CD4-positive, CD25-positive, alpha-beta regulatory T cell (primary cell): ENCODE measurements at regions not wholly inside any gene's neighbourhood (a gene's known extent, or its start where the extent isn't known, plus 50 kb on each side); places are given as distances from the start of the nearest gene placed in this dataset.

Experiments
- ATAC-seq, 2 donors: fragments of 150-1000 bp; cut with Tn5 transposase; one replicate each; pipeline ENCODE4 v1.10.0; 2021; ENCODE audit warnings: low read depth in 2 of 2, moderate number of reproducible peaks in 2 of 2, moderate library complexity in 1 of 2
- DNase-seq, 3 donors: peaks; one replicate each; pipeline versions ENCODE4 v3.0.0 to v3.0.0-alpha.2; 2012 to 2022; ENCODE audit warnings: mixed read lengths in 1 of 3
- H3K27ac ChIP-seq: one replicate; pipeline ENCODE4 v1.7.0; 2013; ENCODE audit warnings: mild to moderate bottlenecking, low read length; ENCODE audit not compliant: insufficient read depth, poor library complexity, severe bottlenecking
- H3K27me3 ChIP-seq: one replicate; pipeline ENCODE4 v1.7.0; 2013; ENCODE audit warnings: low read length; ENCODE audit not compliant: control insufficient read depth, insufficient read depth
- H3K36me3 ChIP-seq: one replicate; pipeline ENCODE4 v1.7.0; 2013; ENCODE audit warnings: mild to moderate bottlenecking, low read length, moderate library complexity; ENCODE audit not compliant: control insufficient read depth, insufficient read depth
- H3K4me1 ChIP-seq: 2 replicates; pipeline ENCODE4 v1.7.0; 2013; ENCODE audit warnings: mild to moderate bottlenecking, low read length; ENCODE audit not compliant: insufficient read depth, control insufficient read depth, poor library complexity, severe bottlenecking
- H3K4me3 ChIP-seq: one replicate; pipeline ENCODE4 v1.7.0; 2013; ENCODE audit warnings: low read depth, mild to moderate bottlenecking, low read length, moderate library complexity
- H3K9me3 ChIP-seq, 2 experiments: 1 replicate in 1 of 2; 2 replicates in 1 of 2; pipeline ENCODE4 v1.7.0; 2013; ENCODE audit warnings: low read length in 2 of 2, mild to moderate bottlenecking in 1 of 2, moderate library complexity in 1 of 2; ENCODE audit not compliant: control insufficient read depth in 2 of 2
- H3K27ac Mint-ChIP-seq, 3 donors: one replicate each; pipeline ENCODE4 v1.8.0; 2020 to 2022; ENCODE audit warnings: mild to moderate bottlenecking in 3 of 3, mixed read lengths in 3 of 3, moderate library complexity in 2 of 3
- H3K27me3 Mint-ChIP-seq: one replicate; pipeline ENCODE4 v1.8.0; 2022; ENCODE audit warnings: mild to moderate bottlenecking, mixed read lengths
- H3K36me3 Mint-ChIP-seq: one replicate; pipeline ENCODE4 v1.8.0; 2020; ENCODE audit warnings: mixed read lengths
- H3K4me1 Mint-ChIP-seq, 4 donors: one replicate each; pipeline ENCODE4 v1.8.0; 2020 to 2022; ENCODE audit warnings: mixed read lengths in 4 of 4, mild to moderate bottlenecking in 1 of 4
- H3K4me3 Mint-ChIP-seq, 4 donors: one replicate each; pipeline ENCODE4 v1.8.0; 2020 to 2022; ENCODE audit warnings: mild to moderate bottlenecking in 4 of 4, mixed read lengths in 4 of 4, moderate library complexity in 3 of 4
- H3K9me3 Mint-ChIP-seq, 7 donors: one replicate each; pipeline ENCODE4 v1.8.0; 2020 to 2022; ENCODE audit warnings: mixed read lengths in 7 of 7, mild to moderate bottlenecking in 3 of 7, moderate library complexity in 2 of 7

DNA sequence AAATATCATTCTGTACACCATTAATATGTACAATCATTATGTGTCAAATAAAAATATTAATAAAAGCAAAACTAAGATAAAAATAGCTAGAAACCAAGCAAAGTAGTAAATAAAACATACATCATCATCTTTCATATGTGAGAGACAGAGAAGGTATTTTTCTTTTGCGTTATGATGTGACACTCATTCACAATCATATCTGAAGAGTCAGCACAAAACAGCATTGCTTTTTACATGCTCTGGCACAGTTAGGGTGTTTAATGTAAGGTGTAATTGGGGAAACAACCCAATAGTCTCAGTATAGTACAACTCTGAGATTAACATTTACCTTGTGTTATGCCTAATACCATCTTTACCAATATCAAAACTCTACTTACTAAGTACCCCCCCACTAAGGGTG is 376.6 kb downstream of the TMA16 start:
- ATAC-seq (no peak), DNase-seq (no peak)
- H3K9me3 Mint-ChIP-seq, result peaks cover 0 to 2% (median 0%) of the 10 kb centered on the region in 7 donors
- H3K27ac Mint-ChIP-seq, result no peak overlapping the region
- H3K4me1 Mint-ChIP-seq, result no peaks in the 10 kb centered on the region
- Histone ChIP-seq H3K36me3 (no peaks in the 10 kb centered on the region), H3K27me3 (no peaks in the 10 kb centered on the region), H3K27ac (no peak overlapping the region), H3K9me3 (no peaks in the 10 kb centered on the region), H3K4me3 (no peak overlapping the region), H3K4me1 (no peaks in the 10 kb centered on the region)
- H3K27me3 Mint-ChIP-seq, result no peaks in the 10 kb centered on the region
- no peaks in the 10 kb centered on the region for H3K36me3 Mint-ChIP-seq
- H3K4me3 Mint-ChIP-seq, result no peak overlapping the region

DNA sequence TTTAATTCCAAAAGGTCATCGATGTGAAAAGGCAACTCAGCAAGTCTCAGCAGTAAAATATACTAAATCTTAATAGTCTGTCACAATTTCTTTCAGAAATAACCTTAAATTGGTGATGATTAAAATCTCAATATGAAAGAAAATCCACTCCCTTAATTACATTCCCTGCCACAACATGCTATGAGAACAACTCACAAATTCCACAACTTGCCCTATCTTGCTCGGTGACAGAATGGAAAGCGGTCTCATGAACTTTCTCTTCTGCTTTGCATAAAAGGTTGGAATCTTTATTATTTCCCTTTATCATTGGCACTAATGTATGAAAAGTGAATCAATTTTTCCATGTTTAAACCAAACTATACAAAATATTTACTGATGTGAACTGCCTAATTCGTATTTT is 380.8 kb downstream of the TMA16 start:
- Mint-ChIP-seq H3K36me3 (no peaks in the 10 kb centered on the region), H3K27ac (no peak overlapping the region), H3K4me1 (no peaks in the 10 kb centered on the region), H3K9me3 (peaks cover 0 to 2% (median 0%) of the 10 kb centered on the region in 7 donors), H3K4me3 (no peak overlapping the region), H3K27me3 (no peaks in the 10 kb centered on the region)
- H3K4me1 ChIP-seq, result no peaks in the 10 kb centered on the region
- H3K36me3 ChIP-seq, result no peaks in the 10 kb centered on the region
- no peak overlapping the region for H3K27ac ChIP-seq
- no peaks in the 10 kb centered on the region for H3K9me3 ChIP-seq
- no peaks in the 10 kb centered on the region for H3K27me3 ChIP-seq
- DNase-seq (no peak), ATAC-seq (no peak)
- no peak overlapping the region for H3K4me3 ChIP-seq

DNA sequence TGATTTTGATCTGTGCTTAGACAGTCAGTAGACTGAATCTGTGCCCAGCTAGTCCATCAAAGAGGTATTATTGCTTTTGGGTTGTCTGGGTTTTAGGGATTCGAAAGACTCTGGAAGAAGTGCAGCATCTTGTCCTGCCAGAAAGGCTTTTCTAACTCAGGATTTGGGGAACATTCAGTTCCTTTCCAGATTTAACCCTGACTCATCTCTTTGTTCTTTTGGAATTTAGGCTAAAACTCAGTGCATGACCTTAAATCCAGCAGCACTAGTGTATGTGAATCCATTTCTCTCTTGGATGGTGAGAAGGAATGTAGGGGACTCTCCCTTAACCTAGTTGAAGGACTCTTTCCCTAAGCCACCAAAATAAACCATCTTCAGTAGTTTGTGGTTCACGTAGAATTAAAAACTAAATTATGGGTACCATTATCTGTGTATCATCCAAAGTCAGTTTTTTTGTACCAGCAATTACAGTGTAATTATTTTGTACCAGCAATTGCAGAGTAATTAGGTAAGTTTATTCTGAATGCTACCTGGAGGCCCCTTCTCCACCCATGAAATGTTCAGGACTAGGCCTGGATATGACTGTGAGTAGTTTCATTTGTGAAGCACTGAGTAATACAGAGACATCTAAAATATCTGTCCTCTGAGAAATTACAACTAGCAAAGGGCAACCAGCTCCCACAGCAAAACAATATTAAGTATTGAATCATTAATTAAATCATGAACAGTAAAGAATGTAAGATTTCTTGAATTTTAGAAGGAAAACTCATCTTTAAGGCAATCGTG is 384.0 kb downstream of the TMA16 start:
- no peak overlapping the region for H3K4me3 ChIP-seq
- H3K27me3 ChIP-seq, result no peaks in the 10 kb centered on the region
- H3K9me3 ChIP-seq, result no peaks in the 10 kb centered on the region
- no peaks in the 10 kb centered on the region for H3K4me1 Mint-ChIP-seq
- peaks cover 0 to 2% (median 0%) of the 10 kb centered on the region in 7 donors for H3K9me3 Mint-ChIP-seq
- H3K4me3 Mint-ChIP-seq, result no peak overlapping the region
- no peak for ATAC-seq
- no peaks in the 10 kb centered on the region for H3K4me1 ChIP-seq
- no peaks in the 10 kb centered on the region for H3K36me3 Mint-ChIP-seq
- no peak overlapping the region for H3K27ac ChIP-seq
- no peaks in the 10 kb centered on the region for H3K27me3 Mint-ChIP-seq
- H3K27ac Mint-ChIP-seq, result no peak overlapping the region
- no peak for DNase-seq
- H3K36me3 ChIP-seq, result no peaks in the 10 kb centered on the region

DNA sequence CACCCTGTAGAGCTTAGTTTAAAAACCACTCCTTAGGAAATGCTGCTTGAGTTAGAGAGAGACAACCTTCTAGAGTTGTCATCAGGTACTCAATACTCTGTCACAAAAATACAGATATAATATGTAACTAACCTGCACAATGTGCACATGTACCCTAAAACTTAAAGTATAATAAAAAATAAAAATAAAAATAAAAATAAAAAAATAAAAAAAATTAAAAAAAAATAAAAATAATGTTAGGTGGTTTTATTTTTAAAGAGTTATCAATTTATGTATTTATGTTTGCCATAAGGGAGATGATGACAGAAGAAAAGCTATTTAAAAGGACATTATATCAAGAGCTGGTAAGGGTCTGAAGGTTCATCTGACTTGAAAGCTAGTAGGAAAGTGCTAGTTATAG is 397.9 kb downstream of the TMA16 start:
- no peak overlapping the region for H3K27ac Mint-ChIP-seq
- peaks cover 0 to 3% (median 0%) of the 10 kb centered on the region in 7 donors for H3K9me3 Mint-ChIP-seq
- ATAC-seq, result no peak
- no peaks in the 10 kb centered on the region for H3K27me3 Mint-ChIP-seq
- Histone ChIP-seq H3K36me3 (no peaks in the 10 kb centered on the region), H3K27ac (no peak overlapping the region), H3K27me3 (no peaks in the 10 kb centered on the region), H3K9me3 (no peaks in the 10 kb centered on the region), H3K4me1 (no peaks in the 10 kb centered on the region), H3K4me3 (no peak overlapping the region)
- no peaks in the 10 kb centered on the region for H3K36me3 Mint-ChIP-seq
- H3K4me1 Mint-ChIP-seq, result no peaks in the 10 kb centered on the region
- no peak for DNase-seq
- H3K4me3 Mint-ChIP-seq, result no peak overlapping the region

DNA sequence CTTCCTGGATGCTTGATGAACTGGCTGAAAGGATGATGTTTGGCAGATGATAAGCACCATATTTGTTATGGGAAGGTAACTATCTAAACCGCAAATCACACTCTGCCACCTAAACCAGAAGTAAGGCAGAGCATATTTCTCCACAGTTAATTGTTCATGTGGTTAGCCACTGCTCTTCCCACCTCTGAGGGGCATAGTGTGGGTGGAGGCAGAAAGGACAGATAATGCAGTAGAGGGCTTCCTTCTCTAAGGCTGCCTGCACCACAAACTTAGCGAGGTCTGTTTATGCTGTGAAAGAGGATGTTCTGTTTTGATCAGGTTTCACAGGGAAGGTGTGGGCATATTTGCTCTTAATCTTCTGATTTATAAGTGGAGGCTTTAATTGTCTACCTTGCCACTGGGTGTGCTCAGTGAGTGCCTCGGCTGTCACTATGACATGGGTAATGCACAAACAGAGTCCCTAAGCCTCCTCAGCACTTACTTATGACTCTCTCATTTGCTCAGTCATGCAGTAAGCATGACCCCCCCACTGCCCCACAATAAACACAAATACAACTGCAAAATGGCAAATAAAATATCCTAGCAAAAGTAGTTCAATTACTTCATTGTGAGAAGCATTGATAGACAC is 401.0 kb downstream of the TMA16 start:
- H3K27me3 ChIP-seq, result no peaks in the 10 kb centered on the region
- Mint-ChIP-seq H3K4me3 (no peak overlapping the region), H3K27me3 (no peaks in the 10 kb centered on the region), H3K27ac (peak overlapping the region in 1 of 3 donors; percentile 67), H3K36me3 (no peaks in the 10 kb centered on the region), H3K9me3 (peaks cover 0 to 3% (median 0%) of the 10 kb centered on the region in 7 donors), H3K4me1 (no peaks in the 10 kb centered on the region)
- DNase-seq (peak in 1 of 3 donors; percentile 19), ATAC-seq (peak; percentile 34 to 45)
- no peaks in the 10 kb centered on the region for H3K36me3 ChIP-seq
- no peaks in the 10 kb centered on the region for H3K9me3 ChIP-seq
- no peak overlapping the region for H3K27ac ChIP-seq
- H3K4me1 ChIP-seq, result no peaks in the 10 kb centered on the region
- no peak overlapping the region for H3K4me3 ChIP-seq

DNA sequence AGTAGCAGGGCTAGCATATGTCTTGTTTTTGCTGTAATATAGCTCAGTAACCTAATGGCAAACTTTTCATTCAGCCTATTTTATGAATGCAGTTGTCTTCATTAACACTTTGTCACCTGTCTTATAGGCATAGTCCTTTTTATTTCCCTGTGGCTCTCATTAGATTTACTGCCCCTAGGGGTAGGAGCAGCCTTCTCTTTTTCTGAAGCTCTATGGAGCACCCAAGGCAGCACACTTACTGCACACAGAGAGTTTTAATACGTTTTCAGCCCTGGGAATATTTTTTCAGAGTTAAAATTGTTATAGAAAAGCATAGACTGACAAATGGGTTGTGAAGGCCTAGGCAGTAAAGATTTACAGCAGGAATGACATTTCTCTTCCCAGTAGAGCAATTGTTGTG is 406.8 kb downstream of the TMA16 start:
- Histone ChIP-seq H3K4me3 (no peak overlapping the region), H3K9me3 (no peaks in the 10 kb centered on the region), H3K4me1 (no peaks in the 10 kb centered on the region), H3K36me3 (no peaks in the 10 kb centered on the region), H3K27ac (no peak overlapping the region), H3K27me3 (no peaks in the 10 kb centered on the region)
- Mint-ChIP-seq H3K4me3 (no peak overlapping the region), H3K36me3 (no peaks in the 10 kb centered on the region), H3K9me3 (peaks cover 0 to 3% (median 0%) of the 10 kb centered on the region in 7 donors), H3K27me3 (no peaks in the 10 kb centered on the region), H3K4me1 (no peaks in the 10 kb centered on the region), H3K27ac (no peak overlapping the region)
- ATAC-seq, result no peak
- no peak for DNase-seq

DNA sequence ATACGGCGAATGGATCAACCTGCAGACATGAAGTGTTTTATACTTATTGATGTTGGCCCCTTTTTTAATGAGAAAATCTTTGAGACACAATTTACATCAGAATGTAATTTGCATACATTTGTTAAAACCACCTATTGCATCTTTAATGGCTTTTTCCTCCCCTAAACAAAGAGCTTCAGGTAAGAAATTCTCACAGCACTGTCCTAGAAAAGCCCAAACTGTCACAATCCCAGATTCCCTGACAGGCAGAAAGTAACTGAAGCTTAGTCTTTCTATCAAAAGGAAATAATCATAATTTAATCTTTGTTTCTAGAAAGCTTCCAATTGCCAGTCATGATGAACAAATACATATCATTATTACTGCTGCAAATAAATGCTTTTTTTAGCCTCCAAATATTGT is 407.9 kb downstream of the TMA16 start:
- no peaks in the 10 kb centered on the region for H3K36me3 ChIP-seq
- Mint-ChIP-seq H3K27ac (no peak overlapping the region), H3K27me3 (no peaks in the 10 kb centered on the region), H3K36me3 (no peaks in the 10 kb centered on the region), H3K4me3 (no peak overlapping the region), H3K4me1 (no peaks in the 10 kb centered on the region), H3K9me3 (peaks cover 0 to 2% (median 0%) of the 10 kb centered on the region in 7 donors)
- H3K27me3 ChIP-seq, result no peaks in the 10 kb centered on the region
- no peak overlapping the region for H3K4me3 ChIP-seq
- no peaks in the 10 kb centered on the region for H3K4me1 ChIP-seq
- no peak for DNase-seq
- no peaks in the 10 kb centered on the region for H3K9me3 ChIP-seq
- H3K27ac ChIP-seq, result no peak overlapping the region
- no peak for ATAC-seq

DNA sequence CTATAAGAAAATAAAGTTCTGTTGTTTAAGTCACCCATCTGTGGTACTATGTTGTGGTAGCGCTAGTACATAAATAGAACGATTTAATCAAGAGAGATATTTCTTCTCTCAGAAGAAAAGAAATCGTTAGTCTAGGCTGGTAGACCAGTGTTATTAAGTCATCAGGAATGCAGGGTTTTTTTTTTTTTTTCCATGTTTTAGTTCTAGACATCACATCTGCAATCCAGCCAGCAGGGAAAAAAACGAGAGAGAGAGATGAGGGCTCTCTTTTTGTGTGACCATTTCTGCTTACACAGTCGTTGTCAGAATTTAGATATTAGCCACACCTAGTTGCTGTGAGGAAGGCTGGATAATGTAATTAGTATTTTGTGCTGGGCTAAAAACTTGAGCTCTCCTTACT is 417.4 kb downstream of the TMA16 start:
- peaks cover 5% of the 10 kb centered on the region for H3K27me3 Mint-ChIP-seq
- no peak overlapping the region for H3K27ac Mint-ChIP-seq
- Histone ChIP-seq H3K27me3 (no peaks in the 10 kb centered on the region), H3K27ac (no peak overlapping the region), H3K4me3 (no peak overlapping the region), H3K36me3 (no peaks in the 10 kb centered on the region), H3K4me1 (no peaks in the 10 kb centered on the region), H3K9me3 (no peaks in the 10 kb centered on the region)
- H3K4me3 Mint-ChIP-seq, result no peak overlapping the region
- H3K4me1 Mint-ChIP-seq, result no peaks in the 10 kb centered on the region
- H3K9me3 Mint-ChIP-seq, result peaks cover 0 to 3% (median 0%) of the 10 kb centered on the region in 7 donors
- no peak for DNase-seq
- ATAC-seq, result no peak
- no peaks in the 10 kb centered on the region for H3K36me3 Mint-ChIP-seq
